ENCODE measurements at regions not wholly inside any gene's neighbourhood (a gene's known extent, or its start where the extent isn't known, plus 50 kb on each side); places are given as distances from the start of the nearest gene placed in this dataset.
A peak's percentile ranks its signal among the peaks of the same experiment; 100 is the strongest.

- no peaks in the 10 kb centered on the region for H3F3A ChIP-seq (ENCODE audit: low read length, unreplicated experiment)
- H3K4me3 ChIP-seq (ENCODE audit: low read length) = no peak overlapping the region
- H3K9me3 ChIP-seq (ENCODE audit: low read length) = no peaks in the 10 kb centered on the region
- no peaks in the 10 kb centered on the region for H3K27me3 ChIP-seq (ENCODE audit: low read length)
- no peaks in the 10 kb centered on the region for H4K20me1 ChIP-seq (ENCODE audit: low read length)
- H2AFZ ChIP-seq (ENCODE audit: low read length) = no peak overlapping the region
- no peak overlapping the region for H3K4me2 ChIP-seq (ENCODE audit: low read length)
- H3K36me3 ChIP-seq (ENCODE audit: low read depth, low read length) = no peaks in the 10 kb centered on the region
- DNase-seq = no peak
- ChIA-PET POLR2A (ENCODE audit: unreplicated experiment) (no interaction called here), CTCF (interaction anchor here (0.6 kb wide), 1 partner anchor 236 kb away, joined by 4 read pairs; no protein-coding TSS in a partner anchor)
- TF ChIP-seq EZH2phosphoT487 (IDR thresholded peaks at IDR 0.05; ENCODE audit: borderline replicate concordance, low read length) (no peak), EZH2 (IDR thresholded peaks at IDR 0.05; ENCODE audit: low read length, unreplicated experiment) (no peak)
- TF ChIP-seq, protein P1, sequence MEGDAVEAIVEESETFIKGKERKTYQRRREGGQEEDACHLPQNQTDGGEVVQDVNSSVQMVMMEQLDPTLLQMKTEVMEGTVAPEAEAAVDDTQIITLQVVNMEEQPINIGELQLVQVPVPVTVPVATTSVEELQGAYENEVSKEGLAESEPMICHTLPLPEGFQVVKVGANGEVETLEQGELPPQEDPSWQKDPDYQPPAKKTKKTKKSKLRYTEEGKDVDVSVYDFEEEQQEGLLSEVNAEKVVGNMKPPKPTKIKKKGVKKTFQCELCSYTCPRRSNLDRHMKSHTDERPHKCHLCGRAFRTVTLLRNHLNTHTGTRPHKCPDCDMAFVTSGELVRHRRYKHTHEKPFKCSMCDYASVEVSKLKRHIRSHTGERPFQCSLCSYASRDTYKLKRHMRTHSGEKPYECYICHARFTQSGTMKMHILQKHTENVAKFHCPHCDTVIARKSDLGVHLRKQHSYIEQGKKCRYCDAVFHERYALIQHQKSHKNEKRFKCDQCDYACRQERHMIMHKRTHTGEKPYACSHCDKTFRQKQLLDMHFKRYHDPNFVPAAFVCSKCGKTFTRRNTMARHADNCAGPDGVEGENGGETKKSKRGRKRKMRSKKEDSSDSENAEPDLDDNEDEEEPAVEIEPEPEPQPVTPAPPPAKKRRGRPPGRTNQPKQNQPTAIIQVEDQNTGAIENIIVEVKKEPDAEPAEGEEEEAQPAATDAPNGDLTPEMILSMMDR (conservative IDR thresholded peaks at IDR 0.05; ENCODE audit: low read depth, low read length) = no peak
- no peaks in the 10 kb centered on the region for H3K4me1 ChIP-seq (ENCODE audit: insufficient read depth, low read length)
- no peaks in the 10 kb centered on the region for H3K79me2 ChIP-seq (ENCODE audit: low read length)
- intact Hi-C loops (cut with micrococcal nuclease) = no loop called here
- H3K9ac ChIP-seq (ENCODE audit: low read length) = no peak overlapping the region
- H3K9me2 ChIP-seq (replicated peaks; ENCODE audit: low read length) = no peaks in the 10 kb centered on the region
- no TSS peak for BruUV-seq (replicated peaks)
- no peak for ATAC-seq
- no peak overlapping the region for H3K27ac ChIP-seq (ENCODE audit: low read length)
These were observed 276.8 kb upstream of the PFKP start for GRCh38 chr10:2790396-2791188.

DNA sequence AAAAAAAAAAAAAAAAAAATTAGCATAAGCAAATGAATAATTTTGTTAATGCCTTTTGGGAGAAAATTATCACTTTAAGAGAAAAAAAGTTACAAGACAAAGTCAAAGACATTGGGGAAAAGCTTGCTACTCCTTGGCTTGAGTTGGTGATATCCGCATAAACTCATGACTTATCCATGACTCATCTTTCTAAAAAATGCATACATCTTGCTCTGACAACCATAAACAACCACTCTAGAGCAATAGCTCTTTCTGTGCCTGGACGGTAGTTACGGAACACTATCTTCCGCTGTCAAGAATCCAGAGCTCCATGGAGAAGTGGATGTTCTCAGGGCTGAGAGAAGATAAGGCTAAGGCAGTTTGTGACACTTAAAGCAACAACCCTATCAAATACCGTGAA, 281.1 kb upstream of the PFKP start:
- no peaks in the 10 kb centered on the region for H3F3A ChIP-seq (ENCODE audit: low read length, unreplicated experiment)
- no peak overlapping the region for H3K9ac ChIP-seq (ENCODE audit: low read length)
- H2AFZ ChIP-seq (ENCODE audit: low read length) = no peak overlapping the region
- H3K36me3 ChIP-seq (ENCODE audit: low read depth, low read length) = no peaks in the 10 kb centered on the region
- no peak overlapping the region for H3K4me2 ChIP-seq (ENCODE audit: low read length)
- no peaks in the 10 kb centered on the region for H3K4me1 ChIP-seq (ENCODE audit: insufficient read depth, low read length)
- H3K9me2 ChIP-seq (replicated peaks; ENCODE audit: low read length) = no peaks in the 10 kb centered on the region
- H3K4me3 ChIP-seq (ENCODE audit: low read length) = no peak overlapping the region
- no TSS peak for BruUV-seq (replicated peaks)
- POLR2A ChIA-PET (ENCODE audit: unreplicated experiment) = no interaction called here
- intact Hi-C loops (cut with micrococcal nuclease) = no loop called here
- ATAC-seq (no peak), DNase-seq (peak; percentile 1)
- H3K9me3 ChIP-seq (ENCODE audit: low read length) = no peaks in the 10 kb centered on the region
- peaks cover 9% of the 10 kb centered on the region; the same call in 1 of the 2 replicates for H3K27me3 ChIP-seq (ENCODE audit: low read length)
- TF ChIP-seq EZH2phosphoT487 (IDR thresholded peaks at IDR 0.05; ENCODE audit: borderline replicate concordance, low read length) (no peak), EZH2 (IDR thresholded peaks at IDR 0.05; ENCODE audit: low read length, unreplicated experiment) (no peak)
- TF ChIP-seq, protein P1 (conservative IDR thresholded peaks at IDR 0.05; ENCODE audit: low read depth, low read length) = no peak
- H4K20me1 ChIP-seq (ENCODE audit: low read length) = no peaks in the 10 kb centered on the region
- CTCF ChIA-PET = no interaction called here
- no peak overlapping the region for H3K27ac ChIP-seq (ENCODE audit: low read length)
- no peaks in the 10 kb centered on the region for H3K79me2 ChIP-seq (ENCODE audit: low read length)

- CTCF ChIA-PET = no interaction called here
- TF ChIP-seq EZH2 (IDR thresholded peaks at IDR 0.05; ENCODE audit: low read length, unreplicated experiment) = no peak
- Histone ChIP-seq H3K27me3 (ENCODE audit: low read length) (peaks cover 15% of the 10 kb centered on the region; the same call in 1 of the 2 replicates), H2AFZ (ENCODE audit: low read length) (no peak overlapping the region), H3K36me3 (ENCODE audit: low read depth, low read length) (no peaks in the 10 kb centered on the region), H3K9me2 (replicated peaks; ENCODE audit: low read length) (no peaks in the 10 kb centered on the region), H3K79me2 (ENCODE audit: low read length) (no peaks in the 10 kb centered on the region), H4K20me1 (ENCODE audit: low read length) (no peaks in the 10 kb centered on the region), H3K4me1 (ENCODE audit: insufficient read depth, low read length) (no peaks in the 10 kb centered on the region), H3K4me3 (ENCODE audit: low read length) (no peak overlapping the region), H3K9me3 (ENCODE audit: low read length) (no peaks in the 10 kb centered on the region), H3K27ac (ENCODE audit: low read length) (no peak overlapping the region), H3F3A (ENCODE audit: low read length, unreplicated experiment) (no peaks in the 10 kb centered on the region), H3K4me2 (ENCODE audit: low read length) (no peak overlapping the region), H3K9ac (ENCODE audit: low read length) (no peak overlapping the region)
- intact Hi-C loops (cut with micrococcal nuclease) = no loop called here
- BruUV-seq (replicated peaks) = no TSS peak
- ATAC-seq (no peak), DNase-seq (no peak)
- POLR2A ChIA-PET (ENCODE audit: unreplicated experiment) = no interaction called here
These were observed 282.6 kb upstream of the PFKP start for GRCh38 chr10:2784766-2785165.

Data from PC-3 (cell line).